MM.1S (cell line): ENCODE measurements at regions not wholly inside any gene's neighbourhood (a gene's known extent, or its start where the extent isn't known, plus 50 kb on each side); places are given as distances from the start of the nearest gene placed in this dataset.

Experiments used
- DNase-seq: peaks from one replicate; pipeline ENCODE4 v3.0.0-alpha.2; 2015
- H2AFZ ChIP-seq: fragments of 300-600 bp; sonication (generic); 2 replicates; pipeline ENCODE4 v1.6.0; 2016; ENCODE audit warnings: antibody characterized with exemption, low read length
- H3F3A ChIP-seq: fragments of 300-600 bp; sonication (generic); 2 replicates; pipeline ENCODE4 v1.6.1; 2016; ENCODE audit warnings: mild to moderate bottlenecking, antibody characterized with exemption, low read length, moderate library complexity, mixed read lengths; ENCODE audit not compliant: insufficient read depth
- H3K27ac ChIP-seq: fragments of 300-600 bp; sonication (generic); 2 replicates; pipeline ENCODE4 v1.5.1; 2016; ENCODE audit warnings: mild to moderate bottlenecking, low read length
- H3K27me3 ChIP-seq: fragments of 300-600 bp; sonication (generic); replicated peaks from 2 replicates; pipeline ENCODE4 v1.6.0; 2016; ENCODE audit warnings: low read length; ENCODE audit not compliant: insufficient read depth
- H3K36me3 ChIP-seq: fragments of 300-600 bp; sonication (generic); replicated peaks from 2 replicates; pipeline ENCODE4 v1.6.1; 2016; ENCODE audit warnings: mild to moderate bottlenecking, low read length, mixed read lengths; ENCODE audit not compliant: insufficient read depth
- H3K4me1 ChIP-seq: fragments of 300-600 bp; sonication (generic); 2 replicates; pipeline ENCODE4 v1.6.1; 2016; ENCODE audit warnings: low read length, mixed read lengths
- H3K4me2 ChIP-seq: fragments of 300-600 bp; sonication (generic); 2 replicates; pipeline ENCODE4 v1.6.0; 2016; ENCODE audit warnings: low read depth, low read length
- H3K4me3 ChIP-seq: fragments of 300-600 bp; sonication (generic); 2 replicates; pipeline ENCODE4 v1.5.1; 2016; ENCODE audit warnings: low read length, mixed read lengths
- H3K79me2 ChIP-seq: fragments of 300-600 bp; sonication (generic); 2 replicates; pipeline ENCODE4 v1.6.1; 2016; ENCODE audit warnings: mixed run types, low read length, mixed read lengths
- H3K9ac ChIP-seq: fragments of 300-600 bp; sonication (generic); 2 replicates; pipeline ENCODE4 v1.6.1; 2016; ENCODE audit warnings: low read length, mixed read lengths
- H3K9me2 ChIP-seq: fragments of 300-600 bp; sonication (generic); replicated peaks from 2 replicates; pipeline ENCODE4 v1.6.1; 2016; ENCODE audit warnings: mild to moderate bottlenecking, low read length, mixed read lengths; ENCODE audit not compliant: insufficient read depth
- H3K9me3 ChIP-seq: fragments of 300-600 bp; sonication (generic); replicated peaks from 2 replicates; pipeline ENCODE4 v1.6.1; 2016; ENCODE audit warnings: mild to moderate bottlenecking, low read length, mixed read lengths; ENCODE audit not compliant: insufficient read depth
- H4K20me1 ChIP-seq: fragments of 300-600 bp; sonication (generic); 2 replicates; pipeline ENCODE4 v1.6.1; 2016; ENCODE audit warnings: mild to moderate bottlenecking, low read length, moderate library complexity, mixed read lengths; ENCODE audit not compliant: insufficient read depth
- EZH2 ChIP-seq: fragments of 300-600 bp; sonication (generic); optimal IDR thresholded peaks from 2 replicates; pipeline ENCODE3; 2017; ENCODE audit warnings: low read depth, mild to moderate bottlenecking, antibody characterized with exemption, low read length, mixed read lengths
- EZH2phosphoT487 ChIP-seq: fragments of 300-600 bp; sonication (generic); IDR thresholded peaks from 2 replicates; pipeline ENCODE4 v1.6.1; 2018; ENCODE audit warnings: antibody characterized with exemption, low read length
- TF ChIP-seq, protein P1 (sequence below): fragments of 300-600 bp; sonication (generic); IDR thresholded peaks from 2 replicates; pipeline ENCODE4 v1.5.1; 2016; ENCODE audit warnings: antibody characterized with exemption, low read length, mixed read lengths

DNA sequence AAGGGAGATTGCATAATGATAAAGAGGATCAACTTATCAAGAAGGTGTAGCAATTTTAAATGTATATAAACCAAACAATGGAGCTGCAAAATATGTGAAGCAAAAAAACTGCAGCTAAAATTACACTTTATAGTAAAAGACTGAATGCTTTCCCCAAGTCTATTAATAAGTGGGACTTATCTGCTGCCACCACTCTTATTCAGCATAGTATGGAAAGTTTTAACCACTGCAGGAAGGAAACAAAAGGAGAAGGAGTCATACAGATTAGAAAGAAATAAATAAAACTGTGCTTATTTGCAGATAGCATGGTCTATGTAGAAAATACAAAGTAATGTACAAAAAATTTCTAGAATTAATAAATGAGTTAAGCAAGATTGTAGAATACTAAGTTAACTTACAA, 94.1 kb upstream of the GK2 start:
- no peaks in the 10 kb centered on the region for H3K9me3 ChIP-seq
- H3K27me3 ChIP-seq: no peaks in the 10 kb centered on the region
- no peak overlapping the region for H3K9ac ChIP-seq
- H3K4me1 ChIP-seq: no peaks in the 10 kb centered on the region
- TF ChIP-seq, protein P1, sequence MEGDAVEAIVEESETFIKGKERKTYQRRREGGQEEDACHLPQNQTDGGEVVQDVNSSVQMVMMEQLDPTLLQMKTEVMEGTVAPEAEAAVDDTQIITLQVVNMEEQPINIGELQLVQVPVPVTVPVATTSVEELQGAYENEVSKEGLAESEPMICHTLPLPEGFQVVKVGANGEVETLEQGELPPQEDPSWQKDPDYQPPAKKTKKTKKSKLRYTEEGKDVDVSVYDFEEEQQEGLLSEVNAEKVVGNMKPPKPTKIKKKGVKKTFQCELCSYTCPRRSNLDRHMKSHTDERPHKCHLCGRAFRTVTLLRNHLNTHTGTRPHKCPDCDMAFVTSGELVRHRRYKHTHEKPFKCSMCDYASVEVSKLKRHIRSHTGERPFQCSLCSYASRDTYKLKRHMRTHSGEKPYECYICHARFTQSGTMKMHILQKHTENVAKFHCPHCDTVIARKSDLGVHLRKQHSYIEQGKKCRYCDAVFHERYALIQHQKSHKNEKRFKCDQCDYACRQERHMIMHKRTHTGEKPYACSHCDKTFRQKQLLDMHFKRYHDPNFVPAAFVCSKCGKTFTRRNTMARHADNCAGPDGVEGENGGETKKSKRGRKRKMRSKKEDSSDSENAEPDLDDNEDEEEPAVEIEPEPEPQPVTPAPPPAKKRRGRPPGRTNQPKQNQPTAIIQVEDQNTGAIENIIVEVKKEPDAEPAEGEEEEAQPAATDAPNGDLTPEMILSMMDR: no peak
- TF ChIP-seq EZH2 (no peak), EZH2phosphoT487 (no peak)
- no peaks in the 10 kb centered on the region for H3K79me2 ChIP-seq
- no peak overlapping the region for H3K4me2 ChIP-seq
- DNase-seq: no peak
- no peak overlapping the region for H2AFZ ChIP-seq
- H3K9me2 ChIP-seq: no peaks in the 10 kb centered on the region
- no peak overlapping the region for H3K4me3 ChIP-seq
- no peaks in the 10 kb centered on the region for H3K36me3 ChIP-seq
- no peaks in the 10 kb centered on the region for H3F3A ChIP-seq
- H3K27ac ChIP-seq: no peak overlapping the region
- H4K20me1 ChIP-seq: no peaks in the 10 kb centered on the region

DNA sequence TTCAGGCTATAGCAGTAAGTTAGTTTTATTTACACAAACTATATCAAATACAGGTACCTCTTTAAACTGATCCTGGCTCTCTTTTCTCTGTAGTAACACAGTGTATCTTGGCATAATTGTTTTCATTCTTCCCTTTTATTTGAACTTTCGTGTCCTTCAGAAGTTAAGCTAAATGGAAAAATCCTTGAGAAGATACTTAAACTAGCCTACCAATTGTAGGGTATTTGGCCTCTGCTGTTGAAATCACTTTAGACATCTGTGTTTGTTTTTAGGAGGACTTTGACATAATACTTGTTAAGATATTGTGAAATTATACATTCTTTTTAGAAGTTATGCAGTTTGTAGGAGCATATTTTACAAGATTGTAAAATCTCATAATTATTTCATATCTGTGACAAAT, 90.3 kb upstream of the GK2 start:
- no peaks in the 10 kb centered on the region for H3K9me3 ChIP-seq
- H3K4me3 ChIP-seq: no peak overlapping the region
- no peak for TF ChIP-seq EZH2phosphoT487
- TF ChIP-seq EZH2: no peak
- TF ChIP-seq, protein P1: no peak
- H3K4me2 ChIP-seq: no peak overlapping the region
- no peak overlapping the region for H3K9ac ChIP-seq
- no peak for DNase-seq
- H3K79me2 ChIP-seq: no peaks in the 10 kb centered on the region
- no peaks in the 10 kb centered on the region for H4K20me1 ChIP-seq
- H2AFZ ChIP-seq: no peak overlapping the region
- no peaks in the 10 kb centered on the region for H3K27me3 ChIP-seq
- H3K9me2 ChIP-seq: no peaks in the 10 kb centered on the region
- no peaks in the 10 kb centered on the region for H3F3A ChIP-seq
- no peak overlapping the region for H3K27ac ChIP-seq
- no peaks in the 10 kb centered on the region for H3K4me1 ChIP-seq
- H3K36me3 ChIP-seq: no peaks in the 10 kb centered on the region

DNA sequence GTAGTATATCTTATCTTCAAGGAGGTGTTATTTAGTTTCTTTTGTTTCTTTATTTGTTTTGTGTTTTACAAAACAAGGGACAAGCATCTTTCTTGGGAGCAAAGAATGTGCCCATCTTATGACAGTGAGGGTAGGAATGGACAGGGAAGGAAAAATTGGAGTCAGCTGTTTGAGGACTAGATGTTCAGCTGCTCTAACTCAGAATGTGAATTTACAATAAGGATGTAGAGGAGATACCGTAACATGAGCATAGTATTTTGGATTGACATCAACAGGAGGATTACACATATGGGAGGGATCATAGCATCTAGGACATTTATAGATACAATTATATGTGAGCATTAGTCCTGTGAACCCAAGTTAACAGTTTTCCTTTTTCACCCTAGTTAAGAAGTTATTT, 89.0 kb upstream of the GK2 start:
- Histone ChIP-seq H3K4me3 (no peak overlapping the region), H3K4me2 (no peak overlapping the region), H3K9me2 (no peaks in the 10 kb centered on the region), H3K27ac (no peak overlapping the region), H2AFZ (no peak overlapping the region), H3K9me3 (no peaks in the 10 kb centered on the region), H4K20me1 (no peaks in the 10 kb centered on the region), H3K9ac (no peak overlapping the region), H3F3A (no peaks in the 10 kb centered on the region), H3K79me2 (no peaks in the 10 kb centered on the region), H3K4me1 (no peaks in the 10 kb centered on the region), H3K27me3 (no peaks in the 10 kb centered on the region), H3K36me3 (no peaks in the 10 kb centered on the region)
- no peak for DNase-seq
- TF ChIP-seq, protein P1: no peak
- no peak for TF ChIP-seq EZH2

DNA sequence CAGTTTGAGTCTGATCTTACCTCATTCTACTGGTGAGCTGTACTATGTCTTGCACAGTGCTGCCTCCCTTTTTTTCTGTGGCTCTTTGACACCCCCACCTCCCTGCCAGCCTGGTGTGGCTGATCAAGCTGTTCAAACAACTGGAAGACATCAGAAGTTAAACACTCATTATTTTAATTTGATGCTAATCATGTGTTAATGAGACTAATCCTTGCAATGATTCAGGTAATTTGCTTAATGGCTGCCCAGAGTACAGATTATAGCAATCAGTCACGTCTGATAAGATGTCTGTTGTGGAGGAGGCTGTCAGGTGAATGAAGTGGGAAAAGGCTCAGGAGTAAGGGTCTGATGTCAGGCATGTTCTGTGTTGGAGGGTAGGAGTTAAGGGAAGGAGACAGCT, 87.4 kb upstream of the GK2 start:
- no peaks in the 10 kb centered on the region for H3K9me2 ChIP-seq
- H3K79me2 ChIP-seq: no peaks in the 10 kb centered on the region
- H4K20me1 ChIP-seq: no peaks in the 10 kb centered on the region
- no peak for TF ChIP-seq EZH2
- no peak overlapping the region for H2AFZ ChIP-seq
- DNase-seq: no peak
- no peaks in the 10 kb centered on the region for H3K9me3 ChIP-seq
- H3K36me3 ChIP-seq: no peaks in the 10 kb centered on the region
- no peak overlapping the region for H3K9ac ChIP-seq
- no peaks in the 10 kb centered on the region for H3K27me3 ChIP-seq
- no peak overlapping the region for H3K4me2 ChIP-seq
- no peak overlapping the region for H3K4me3 ChIP-seq
- no peaks in the 10 kb centered on the region for H3K4me1 ChIP-seq
- H3F3A ChIP-seq: no peaks in the 10 kb centered on the region
- no peak overlapping the region for H3K27ac ChIP-seq
